SH-SY5Y (cell line): ENCODE measurements at regions not wholly inside any gene's neighbourhood (a gene's known extent, or its start where the extent isn't known, plus 50 kb on each side); places are given as distances from the start of the nearest gene placed in this dataset.

Source experiments
- GATA2 ChIP-seq: IDR thresholded peaks from 2 replicates; pipeline ENCODE4 v1.6.1; 2011; ENCODE audit warnings: mild to moderate bottlenecking, low read depth, low read length
- GATA3 ChIP-seq: IDR thresholded peaks from 2 replicates; pipeline ENCODE4 v1.6.1; 2011; ENCODE audit warnings: low read depth, mild to moderate bottlenecking, low read length, moderate library complexity

- no peak for TF ChIP-seq GATA2
- no peak for TF ChIP-seq GATA3
Observed at GRCh38 chr1:200305806-200306205, 104.0 kb downstream of the ZNF281 start.
